IPS-20b (cell line): ENCODE measurements at regions not wholly inside any gene's neighbourhood (a gene's known extent, or its start where the extent isn't known, plus 50 kb on each side); places are given as distances from the start of the nearest gene placed in this dataset.
"Not testable (repeated sequence)": the region's sequence is repeated elsewhere in the genome, so short reads cannot be mapped to it uniquely, and the experiment has no call there.

Experiments used
- H3K27ac ChIP-seq: one replicate; pipeline ENCODE4 v1.5.1; 2013; ENCODE audit warnings: low read length
- H3K27me3 ChIP-seq: 2 replicates; pipeline ENCODE4 v1.6.1; 2013; ENCODE audit warnings: mild to moderate bottlenecking, low read length, inconsistent platforms; ENCODE audit not compliant: insufficient read depth
- H3K36me3 ChIP-seq: 2 replicates; pipeline ENCODE4 v1.6.1; 2013; ENCODE audit warnings: low read depth, mild to moderate bottlenecking, inconsistent platforms, low read length, moderate library complexity; ENCODE audit not compliant: insufficient read depth
- H3K4me1 ChIP-seq: 2 replicates; pipeline ENCODE4 v1.6.1; 2013; ENCODE audit warnings: mild to moderate bottlenecking, control low read depth, inconsistent platforms, low read length, moderate library complexity; ENCODE audit not compliant: insufficient read depth
- H3K4me3 ChIP-seq: 2 replicates; pipeline ENCODE4 v1.5.1; 2013; ENCODE audit warnings: mild to moderate bottlenecking, low read length, inconsistent platforms
- H3K9ac ChIP-seq: 2 replicates; pipeline ENCODE4 v1.6.1; 2013; ENCODE audit warnings: low read depth, mild to moderate bottlenecking, inconsistent platforms, low read length, moderate library complexity
- H3K9me3 ChIP-seq: 2 replicates; pipeline ENCODE4 v1.6.1; 2013; ENCODE audit warnings: mild to moderate bottlenecking, low read depth, low read length, inconsistent platforms; ENCODE audit not compliant: insufficient read depth

- no peaks in the 10 kb centered on the region for H3K4me1 ChIP-seq
- no peaks in the 10 kb centered on the region for H3K36me3 ChIP-seq
- no peak overlapping the region for H3K27ac ChIP-seq
- no peaks in the 10 kb centered on the region for H3K27me3 ChIP-seq
- no peak overlapping the region for H3K4me3 ChIP-seq
- peaks cover 36% of the 10 kb centered on the region for H3K9me3 ChIP-seq
- H3K9ac ChIP-seq: no peak overlapping the region
These were observed 249.1 kb downstream of the SPIN4 start for GRCh38 chrX:63101879-63102620.

GRCh38 chrX:63058204-63058603 is 292.9 kb downstream of the SPIN4 start:
- no peak overlapping the region for H3K4me3 ChIP-seq
- H3K36me3 ChIP-seq: no peaks in the 10 kb centered on the region
- no peak overlapping the region for H3K9ac ChIP-seq
- no peaks in the 10 kb centered on the region for H3K4me1 ChIP-seq
- peaks cover 51% of the 10 kb centered on the region for H3K9me3 ChIP-seq
- no peaks in the 10 kb centered on the region for H3K27me3 ChIP-seq
- H3K27ac ChIP-seq: no peak overlapping the region

- no peaks in the 10 kb centered on the region for H3K36me3 ChIP-seq
- H3K4me1 ChIP-seq: no peaks in the 10 kb centered on the region
- no peak overlapping the region for H3K9ac ChIP-seq
- no peak overlapping the region for H3K27ac ChIP-seq
- no peak overlapping the region for H3K4me3 ChIP-seq
- no peaks in the 10 kb centered on the region for H3K27me3 ChIP-seq
- peaks cover 50% of the 10 kb centered on the region for H3K9me3 ChIP-seq
These were observed 300.9 kb downstream of the SPIN4 start for GRCh38 chrX:63050225-63050624.

- no peaks in the 10 kb centered on the region for H3K4me1 ChIP-seq
- H3K36me3 ChIP-seq: no peaks in the 10 kb centered on the region
- H3K9me3 ChIP-seq: peaks cover 38% of the 10 kb centered on the region
- H3K9ac ChIP-seq: no peak overlapping the region
- H3K4me3 ChIP-seq: no peak overlapping the region
- no peaks in the 10 kb centered on the region for H3K27me3 ChIP-seq
- no peak overlapping the region for H3K27ac ChIP-seq
These were observed 318.3 kb downstream of the SPIN4 start for GRCh38 chrX:63032811-63033210.

GRCh38 chrX:63013549-63013948 is 337.6 kb downstream of the SPIN4 start:
- H3K36me3 ChIP-seq: no peaks in the 10 kb centered on the region
- H3K9me3 ChIP-seq: peaks cover 31% of the 10 kb centered on the region
- H3K4me1 ChIP-seq: no peaks in the 10 kb centered on the region
- no peak overlapping the region for H3K27ac ChIP-seq
- no peak overlapping the region for H3K4me3 ChIP-seq
- no peak overlapping the region for H3K9ac ChIP-seq
- no peaks in the 10 kb centered on the region for H3K27me3 ChIP-seq

- Histone ChIP-seq H3K9me3 (peaks cover 30% of the 10 kb centered on the region), H3K27ac (no peak overlapping the region), H3K9ac (no peak overlapping the region), H3K4me1 (no peaks in the 10 kb centered on the region), H3K36me3 (no peaks in the 10 kb centered on the region), H3K4me3 (no peak overlapping the region), H3K27me3 (no peaks in the 10 kb centered on the region)
These were observed 338.6 kb downstream of the SPIN4 start for GRCh38 chrX:63012574-63012973.

- H3K36me3 ChIP-seq, H3K27me3 ChIP-seq, H3K27ac ChIP-seq, H3K4me3 ChIP-seq, H3K4me1 ChIP-seq, H3K9ac ChIP-seq: not testable (repeated sequence)
- H3K9me3 ChIP-seq: peaks cover 32% of the 10 kb centered on the region
These were observed 350.9 kb downstream of the SPIN4 start for GRCh38 chrX:63000196-63000595.
